ENCODE measurements at regions not wholly inside any gene's neighbourhood (a gene's known extent, or its start where the extent isn't known, plus 50 kb on each side); places are given as distances from the start of the nearest gene placed in this dataset.

- TF ChIP-seq, protein P1, sequence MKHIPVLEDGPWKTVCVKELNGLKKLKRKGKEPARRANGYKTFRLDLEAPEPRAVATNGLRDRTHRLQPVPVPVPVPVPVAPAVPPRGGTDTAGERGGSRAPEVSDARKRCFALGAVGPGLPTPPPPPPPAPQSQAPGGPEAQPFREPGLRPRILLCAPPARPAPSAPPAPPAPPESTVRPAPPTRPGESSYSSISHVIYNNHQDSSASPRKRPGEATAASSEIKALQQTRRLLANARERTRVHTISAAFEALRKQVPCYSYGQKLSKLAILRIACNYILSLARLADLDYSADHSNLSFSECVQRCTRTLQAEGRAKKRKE (CRISPR knock-in tag; IDR thresholded peaks at IDR 0.05; ENCODE audit: low read depth) = no peak
- TF ChIP-seq POLR2AphosphoS2 (conservative IDR thresholded peaks at IDR 0.05; ENCODE audit: low read length) (no peak), EHF (CRISPR knock-in tag; IDR thresholded peaks at IDR 0.05) (no peak), NFE2L2 (conservative IDR thresholded peaks at IDR 0.05; ENCODE audit: low read length) (no peak), MAFK (IDR thresholded peaks at IDR 0.05; ENCODE audit: partially characterized antibody) (no peak)
- TF ChIP-seq, protein P2, sequence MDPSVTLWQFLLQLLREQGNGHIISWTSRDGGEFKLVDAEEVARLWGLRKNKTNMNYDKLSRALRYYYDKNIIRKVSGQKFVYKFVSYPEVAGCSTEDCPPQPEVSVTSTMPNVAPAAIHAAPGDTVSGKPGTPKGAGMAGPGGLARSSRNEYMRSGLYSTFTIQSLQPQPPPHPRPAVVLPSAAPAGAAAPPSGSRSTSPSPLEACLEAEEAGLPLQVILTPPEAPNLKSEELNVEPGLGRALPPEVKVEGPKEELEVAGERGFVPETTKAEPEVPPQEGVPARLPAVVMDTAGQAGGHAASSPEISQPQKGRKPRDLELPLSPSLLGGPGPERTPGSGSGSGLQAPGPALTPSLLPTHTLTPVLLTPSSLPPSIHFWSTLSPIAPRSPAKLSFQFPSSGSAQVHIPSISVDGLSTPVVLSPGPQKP (IDR thresholded peaks at IDR 0.05; ENCODE audit: low read depth, low read length) = no peak
These were observed 272.6 kb downstream of the S1PR1 start (continued) for GRCh38 chr1:101509370-101509769.

DNA sequence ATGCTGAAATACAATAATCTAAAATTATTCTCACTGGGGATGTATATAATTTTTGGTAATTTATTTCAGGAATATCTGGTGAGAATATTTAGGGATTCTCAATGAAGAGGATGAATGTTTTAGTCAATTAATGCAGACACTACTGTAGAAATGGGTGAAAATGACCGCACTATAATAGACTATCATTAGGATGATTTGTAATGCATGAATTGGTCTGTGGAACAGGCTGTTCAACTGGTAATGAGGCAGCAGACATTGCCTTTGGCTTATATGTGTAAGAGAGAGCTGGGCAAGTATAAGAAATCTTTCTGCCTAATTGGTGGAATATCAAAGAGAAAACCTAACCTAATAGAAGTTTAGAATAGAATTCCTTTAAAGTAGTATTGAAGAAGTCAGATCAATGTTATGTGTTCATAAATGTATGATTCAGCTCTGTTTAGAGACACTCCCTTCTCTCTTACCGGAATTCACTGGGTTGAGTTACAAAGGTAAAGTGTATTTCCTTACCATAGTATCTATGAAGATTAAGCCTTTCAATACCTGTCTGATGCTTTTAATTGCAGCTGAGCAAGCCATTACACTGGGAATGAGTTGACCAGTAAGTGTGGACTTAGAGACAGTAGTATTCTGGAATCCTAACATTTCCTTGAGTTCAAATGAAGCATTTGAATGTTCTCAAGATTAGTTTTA is 274.5 kb downstream of the S1PR1 start:
- DNase-seq (ENCODE audit: low read depth in 1 of 2, low spot score in 1 of 2) (no peak), ATAC-seq (no peak), FAIRE-seq (no peak)
- H3K4me1 ChIP-seq = no peaks in the 10 kb centered on the region
- ChIA-PET POLR2A (no interaction called here), CTCF (no interaction called here)
- no peak overlapping the region for H3K4me3 ChIP-seq
- no peak overlapping the region for H3K27ac ChIP-seq
- no peaks in the 10 kb centered on the region for H3K9me3 ChIP-seq
- TF ChIP-seq SREBF2 (IDR thresholded peaks at IDR 0.05) (no peak), RCOR1 (IDR thresholded peaks at IDR 0.05; ENCODE audit: low read depth, low read length) (no peak), FOSL2 (IDR thresholded peaks at IDR 0.05) (no peak), FOSL2 (CRISPR knock-in tag; IDR thresholded peaks at IDR 0.05) (no peak)
- whole genome bisulfite sequencing (ENCODE audit: missing lambda C conversion rate) = 3% methylated on average over 2 of the region's 2 CpGs
- H3K4me2 ChIP-seq = no peak overlapping the region

DNA sequence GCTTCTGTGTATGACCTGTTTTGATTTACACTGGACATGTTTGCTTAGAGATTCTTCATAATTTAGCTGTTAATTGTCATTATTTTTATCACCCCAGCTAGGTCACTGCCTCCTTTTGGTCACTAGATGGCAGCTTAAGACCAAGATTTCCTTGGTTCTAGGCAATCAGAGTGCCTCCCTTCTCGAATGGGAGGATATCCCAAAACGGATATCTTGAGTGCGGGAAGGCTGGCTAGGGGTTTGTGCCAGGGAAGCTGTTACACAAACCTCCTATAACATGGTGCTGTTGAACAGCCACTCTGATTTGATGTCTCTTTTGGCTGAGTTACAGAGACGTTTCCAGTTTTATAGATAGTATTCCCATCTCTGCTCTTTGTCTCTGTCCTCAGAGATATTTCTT is 283.5 kb downstream of the S1PR1 start:
- ChIA-PET POLR2A (no interaction called here), CTCF (interaction anchor here (0.8 to 2.0 kb wide), 6 partner anchors 9 to 1997 kb away, joined by 3 to 6 read pairs (median 3); no protein-coding TSS in a partner anchor)
- TF ChIP-seq PHF8 (IDR thresholded peaks at IDR 0.05; ENCODE audit: borderline replicate concordance, low read depth) (no peak), FOSL2 (IDR thresholded peaks at IDR 0.05) (no peak), FOSL2 (CRISPR knock-in tag; IDR thresholded peaks at IDR 0.05) (no peak), SMC3 (IDR thresholded peaks at IDR 0.05) (peak; percentile 12; the same call in 1 of the 3 replicates), KDM5A (IDR thresholded peaks at IDR 0.05) (no peak), RAD21 (conservative IDR thresholded peaks at IDR 0.05 in 1 of 2, IDR thresholded peaks at IDR 0.05 in 1 of 2) (peak; percentile 60 to 64)
- TF ChIP-seq, protein P3, sequence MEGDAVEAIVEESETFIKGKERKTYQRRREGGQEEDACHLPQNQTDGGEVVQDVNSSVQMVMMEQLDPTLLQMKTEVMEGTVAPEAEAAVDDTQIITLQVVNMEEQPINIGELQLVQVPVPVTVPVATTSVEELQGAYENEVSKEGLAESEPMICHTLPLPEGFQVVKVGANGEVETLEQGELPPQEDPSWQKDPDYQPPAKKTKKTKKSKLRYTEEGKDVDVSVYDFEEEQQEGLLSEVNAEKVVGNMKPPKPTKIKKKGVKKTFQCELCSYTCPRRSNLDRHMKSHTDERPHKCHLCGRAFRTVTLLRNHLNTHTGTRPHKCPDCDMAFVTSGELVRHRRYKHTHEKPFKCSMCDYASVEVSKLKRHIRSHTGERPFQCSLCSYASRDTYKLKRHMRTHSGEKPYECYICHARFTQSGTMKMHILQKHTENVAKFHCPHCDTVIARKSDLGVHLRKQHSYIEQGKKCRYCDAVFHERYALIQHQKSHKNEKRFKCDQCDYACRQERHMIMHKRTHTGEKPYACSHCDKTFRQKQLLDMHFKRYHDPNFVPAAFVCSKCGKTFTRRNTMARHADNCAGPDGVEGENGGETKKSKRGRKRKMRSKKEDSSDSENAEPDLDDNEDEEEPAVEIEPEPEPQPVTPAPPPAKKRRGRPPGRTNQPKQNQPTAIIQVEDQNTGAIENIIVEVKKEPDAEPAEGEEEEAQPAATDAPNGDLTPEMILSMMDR (IDR thresholded peaks at IDR 0.05) = peak; percentile 43
- TF ChIP-seq, protein P2 (IDR thresholded peaks at IDR 0.05; ENCODE audit: low read depth, low read length) = no peak
- 0% methylated on average over 4 of the region's 4 CpGs for WGBS (ENCODE audit: missing lambda C conversion rate)
- no peaks in the 10 kb centered on the region for H3K9me3 ChIP-seq
- FAIRE-seq (no peak), DNase-seq (ENCODE audit: low read depth in 1 of 2, low spot score in 1 of 2) (peak; percentile 3 to 22), ATAC-seq (peak; percentile 34 to 74; a peak in 3 of 6 replicates)
- no peak overlapping the region for H3K27ac ChIP-seq
- no peaks in the 10 kb centered on the region for H3K4me1 ChIP-seq
- H3K4me3 ChIP-seq = no peak overlapping the region
- no peak overlapping the region for H3K4me2 ChIP-seq

DNA sequence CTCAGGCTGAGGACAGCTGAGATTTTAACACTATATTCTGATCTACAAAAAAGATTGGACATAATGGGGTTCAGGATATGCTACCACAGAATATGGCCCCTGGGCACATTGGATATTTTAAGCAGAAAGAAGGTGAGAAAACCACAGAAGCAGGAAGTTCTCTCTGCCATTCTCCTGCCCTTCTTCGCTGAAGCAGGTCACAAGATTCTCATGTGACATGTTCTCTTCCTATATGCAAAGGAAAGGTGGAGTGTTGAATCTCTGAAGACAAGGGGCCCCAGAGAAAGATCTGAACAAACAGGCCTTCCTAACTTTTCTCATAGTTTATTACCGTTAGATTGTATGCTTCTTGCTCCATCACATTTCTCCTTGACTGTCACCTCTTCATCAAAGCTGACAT is 285.7 kb downstream of the S1PR1 start:
- no peak for DNase-seq (ENCODE audit: low read depth in 1 of 2, low spot score in 1 of 2)
- TF ChIP-seq PHF8 (IDR thresholded peaks at IDR 0.05; ENCODE audit: borderline replicate concordance, low read depth) (no peak), RARB (CRISPR knock-in tag; IDR thresholded peaks at IDR 0.05) (no peak), ZC3H11A (IDR thresholded peaks at IDR 0.05) (no peak), MYC (IDR thresholded peaks at IDR 0.05; ENCODE audit: borderline replicate concordance, low read length) (no peak), POLR2AphosphoS2 (conservative IDR thresholded peaks at IDR 0.05; ENCODE audit: low read length) (no peak), RCOR1 (IDR thresholded peaks at IDR 0.05; ENCODE audit: low read depth, low read length) (no peak), KDM5A (IDR thresholded peaks at IDR 0.05) (no peak), FOSL2 (IDR thresholded peaks at IDR 0.05) (no peak), FOSL2 (CRISPR knock-in tag; IDR thresholded peaks at IDR 0.05) (no peak), EHF (CRISPR knock-in tag; IDR thresholded peaks at IDR 0.05) (no peak), SREBF2 (IDR thresholded peaks at IDR 0.05) (no peak), CHD2 (IDR thresholded peaks at IDR 0.05; ENCODE audit: low read length, partially characterized antibody) (no peak), NR3C1 (IDR thresholded peaks at IDR 0.05) (no peak), ZSCAN20 (CRISPR knock-in tag; IDR thresholded peaks at IDR 0.05) (no peak)
- TF ChIP-seq, protein P4, sequence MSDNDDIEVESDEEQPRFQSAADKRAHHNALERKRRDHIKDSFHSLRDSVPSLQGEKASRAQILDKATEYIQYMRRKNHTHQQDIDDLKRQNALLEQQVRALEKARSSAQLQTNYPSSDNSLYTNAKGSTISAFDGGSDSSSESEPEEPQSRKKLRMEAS (IDR thresholded peaks at IDR 0.05) = no peak
- TF ChIP-seq, protein P5, sequence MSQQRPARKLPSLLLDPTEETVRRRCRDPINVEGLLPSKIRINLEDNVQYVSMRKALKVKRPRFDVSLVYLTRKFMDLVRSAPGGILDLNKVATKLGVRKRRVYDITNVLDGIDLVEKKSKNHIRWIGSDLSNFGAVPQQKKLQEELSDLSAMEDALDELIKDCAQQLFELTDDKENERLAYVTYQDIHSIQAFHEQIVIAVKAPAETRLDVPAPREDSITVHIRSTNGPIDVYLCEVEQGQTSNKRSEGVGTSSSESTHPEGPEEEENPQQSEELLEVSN (IDR thresholded peaks at IDR 0.05; ENCODE audit: borderline replicate concordance, low read depth) = no peak
- TF ChIP-seq, protein P1 (CRISPR knock-in tag; IDR thresholded peaks at IDR 0.05; ENCODE audit: low read depth) = no peak
- ChIA-PET CTCF (no interaction called here), POLR2A (no interaction called here)
- H3K4me2 ChIP-seq = no peak overlapping the region
- no peak overlapping the region for H3K4me3 ChIP-seq
- FAIRE-seq = no peak
- 47% methylated on average over 2 of the region's 2 CpGs for WGBS (ENCODE audit: missing lambda C conversion rate)
- no peaks in the 10 kb centered on the region for H3K4me1 ChIP-seq
- no peak for ATAC-seq
- H3K9me3 ChIP-seq = no peaks in the 10 kb centered on the region
- H3K27ac ChIP-seq = no peak overlapping the region

Data from A549 (cell line).